IPS DF 6.9 (cell line): ENCODE measurements at regions not wholly inside any gene's neighbourhood (a gene's known extent, or its start where the extent isn't known, plus 50 kb on each side); places are given as distances from the start of the nearest gene placed in this dataset.

ENCODE experiments used
- DNase-seq: peaks from one replicate; pipeline ENCODE4 v3.0.0-alpha.2; 2013; ENCODE audit warnings: low read depth, low spot score
- H3K27ac ChIP-seq: one replicate; pipeline ENCODE4 v1.5.1; 2013; ENCODE audit warnings: low read length, control low read depth
- H3K27me3 ChIP-seq: 2 replicates; pipeline ENCODE4 v1.6.1; 2013; ENCODE audit warnings: mild to moderate bottlenecking, low read length; ENCODE audit not compliant: control insufficient read depth, insufficient read depth
- H3K36me3 ChIP-seq: 2 replicates; pipeline ENCODE4 v1.6.1; 2013; ENCODE audit warnings: low read length; ENCODE audit not compliant: control insufficient read depth, insufficient read depth
- H3K4me1 ChIP-seq: 2 replicates; pipeline ENCODE4 v1.6.1; 2013; ENCODE audit warnings: low read length; ENCODE audit not compliant: control insufficient read depth, insufficient read depth
- H3K4me3 ChIP-seq: 2 replicates; pipeline ENCODE4 v1.5.1; 2013; ENCODE audit warnings: mild to moderate bottlenecking, low read length
- H3K9me3 ChIP-seq: 2 replicates; pipeline ENCODE4 v1.6.1; 2013; ENCODE audit warnings: low read length, inconsistent platforms; ENCODE audit not compliant: control insufficient read depth, insufficient read depth
- WGBS: extraction: QIAGEN DNeasy Blood & Tissue Kit; methylation state at CpG from one replicate; pipeline ENCODE4 v1.1.7; 2013; ENCODE audit warnings: mixed read lengths, missing lambda C conversion rate; ENCODE audit not compliant: insufficient read length, insufficient coverage; 5-methylcytosine and 5-hydroxymethylcytosine counted together

DNA sequence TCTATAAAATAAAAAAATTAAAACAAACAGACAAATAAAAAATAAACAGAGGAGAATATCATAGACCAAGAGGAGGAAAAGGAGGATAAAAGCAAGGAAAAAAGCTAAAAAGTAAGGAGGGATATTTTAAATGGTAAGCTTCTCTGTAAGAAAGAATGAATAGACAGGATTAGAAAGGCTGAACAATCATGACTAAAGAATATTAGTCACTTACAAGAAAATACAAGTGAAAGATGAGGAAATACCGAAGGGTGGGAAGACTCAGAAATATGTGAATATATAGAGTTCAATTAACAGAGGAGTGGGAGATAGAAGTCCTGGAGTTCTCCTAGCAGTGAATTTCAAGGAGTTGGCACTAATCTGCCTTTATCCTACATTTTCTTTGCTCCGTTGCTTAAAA is 162.6 kb downstream of the RTL3 start:
- no peak for DNase-seq
- Histone ChIP-seq H3K36me3 (no peaks in the 10 kb centered on the region), H3K4me3 (no peak overlapping the region), H3K27me3 (no peaks in the 10 kb centered on the region), H3K4me1 (no peaks in the 10 kb centered on the region), H3K27ac (no peak overlapping the region), H3K9me3 (no peaks in the 10 kb centered on the region)
- no CpG with 5 or more reads among the region's 2 CpGs for WGBS

DNA sequence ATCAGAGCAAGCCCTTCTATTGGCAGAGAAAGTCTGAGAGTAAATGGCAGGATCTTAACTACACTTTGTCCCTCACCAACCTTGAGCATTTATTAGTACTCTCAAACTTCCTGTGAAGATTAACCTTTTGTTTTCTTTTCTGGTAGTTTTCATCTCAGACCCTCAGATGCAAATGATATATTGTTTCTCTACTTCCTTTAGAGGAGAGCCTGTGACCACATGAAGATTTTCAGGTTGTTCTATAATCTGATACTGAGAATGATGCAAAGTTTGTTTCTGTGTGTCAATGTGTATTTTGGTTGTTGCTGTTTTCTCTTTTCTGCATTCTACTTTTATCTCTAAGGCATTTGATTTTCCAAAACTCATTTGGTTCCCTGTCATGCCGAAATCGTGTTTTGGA is 165.8 kb upstream of the CYSLTR1 start:
- Histone ChIP-seq H3K27me3 (no peaks in the 10 kb centered on the region), H3K36me3 (no peaks in the 10 kb centered on the region), H3K27ac (no peak overlapping the region), H3K4me3 (no peak overlapping the region), H3K9me3 (no peaks in the 10 kb centered on the region), H3K4me1 (no peaks in the 10 kb centered on the region)
- DNase-seq = no peak
- no CpG with 5 or more reads among the region's 2 CpGs for WGBS

DNA sequence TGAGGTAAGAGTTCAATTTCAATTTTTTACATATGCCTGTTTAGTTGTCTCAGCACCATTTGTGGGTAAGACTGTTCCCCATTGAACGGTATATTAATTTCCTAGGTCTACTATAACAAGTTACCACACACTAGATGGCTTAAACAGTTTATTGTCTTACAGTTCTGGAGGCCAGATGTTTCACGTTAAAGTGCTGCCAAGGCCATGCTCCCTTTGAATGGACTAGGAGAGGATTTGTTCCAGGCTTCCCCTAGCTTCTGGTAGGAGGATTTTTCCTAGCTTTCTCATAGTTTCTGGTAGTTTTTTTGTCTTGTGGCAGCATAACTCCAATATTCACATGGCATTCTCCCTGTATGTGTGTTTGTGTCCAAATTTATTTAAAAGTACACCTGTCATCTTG is 149.3 kb upstream of the CYSLTR1 start:
- Histone ChIP-seq H3K36me3 (no peaks in the 10 kb centered on the region), H3K4me3 (no peak overlapping the region), H3K27me3 (no peaks in the 10 kb centered on the region), H3K4me1 (no peaks in the 10 kb centered on the region), H3K27ac (no peak overlapping the region), H3K9me3 (no peaks in the 10 kb centered on the region)
- no CpG with 5 or more reads among the region's 2 CpGs for whole genome bisulfite sequencing
- no peak for DNase-seq

- no peak overlapping the region for H3K27ac ChIP-seq
- H3K4me1 ChIP-seq = no peaks in the 10 kb centered on the region
- DNase-seq = no peak
- no peaks in the 10 kb centered on the region for H3K27me3 ChIP-seq
- no CpG with 5 or more reads among the region's 1 CpG for WGBS
- H3K9me3 ChIP-seq = no peaks in the 10 kb centered on the region
- no peak overlapping the region for H3K4me3 ChIP-seq
- no peaks in the 10 kb centered on the region for H3K36me3 ChIP-seq
Measured at GRCh38 chrX:78456909-78457308, 129.5 kb upstream of the CYSLTR1 start.

DNA sequence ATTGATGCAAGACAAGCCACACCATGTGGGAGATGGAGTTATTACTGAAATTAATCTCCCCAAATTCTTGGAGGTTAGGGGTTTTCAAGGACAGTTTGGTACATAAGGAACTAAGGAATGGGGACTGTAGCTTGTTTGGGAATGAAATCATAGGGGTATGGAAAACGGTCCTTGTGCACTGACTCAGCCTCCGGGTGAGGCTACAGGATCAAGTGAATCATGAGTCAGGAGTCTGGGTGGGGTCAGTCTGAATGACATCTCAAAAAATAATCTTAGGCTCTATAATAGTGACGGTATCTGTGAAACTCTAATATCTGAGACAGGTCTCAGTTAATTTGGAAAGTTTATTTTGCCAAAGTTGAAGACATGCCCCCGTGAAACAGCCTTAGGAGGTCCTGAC is 128.5 kb upstream of the CYSLTR1 start:
- DNase-seq = no peak
- no CpG with 5 or more reads among the region's 4 CpGs for WGBS
- no peaks in the 10 kb centered on the region for H3K9me3 ChIP-seq
- H3K4me3 ChIP-seq = no peak overlapping the region
- H3K36me3 ChIP-seq = no peaks in the 10 kb centered on the region
- H3K4me1 ChIP-seq = no peaks in the 10 kb centered on the region
- no peaks in the 10 kb centered on the region for H3K27me3 ChIP-seq
- no peak overlapping the region for H3K27ac ChIP-seq

DNA sequence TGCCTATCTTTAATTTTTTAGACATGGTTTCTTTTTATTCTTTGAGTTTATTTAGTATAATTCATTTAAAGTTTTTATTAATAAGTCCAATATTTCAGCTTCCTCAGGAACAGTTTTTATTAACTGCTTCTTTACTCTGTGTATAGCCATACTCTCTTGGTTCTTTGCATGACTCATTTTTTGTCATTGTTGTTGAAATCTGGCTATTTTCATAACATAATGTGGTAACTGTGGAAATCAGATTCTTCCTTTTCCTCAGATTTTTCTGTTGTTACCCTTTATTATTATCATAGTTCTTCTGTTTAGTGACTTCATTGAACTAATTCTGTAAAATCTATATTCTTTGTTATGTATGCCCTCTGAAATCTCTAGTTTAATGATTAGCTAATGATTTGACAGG is 124.9 kb upstream of the CYSLTR1 start:
- H3K27ac ChIP-seq = no peak overlapping the region
- H3K27me3 ChIP-seq = no peaks in the 10 kb centered on the region
- H3K4me3 ChIP-seq = no peak overlapping the region
- DNase-seq = no peak
- H3K9me3 ChIP-seq = no peaks in the 10 kb centered on the region
- no peaks in the 10 kb centered on the region for H3K4me1 ChIP-seq
- no peaks in the 10 kb centered on the region for H3K36me3 ChIP-seq

- Histone ChIP-seq H3K36me3 (no peaks in the 10 kb centered on the region), H3K9me3 (no peaks in the 10 kb centered on the region), H3K4me3 (no peak overlapping the region), H3K27me3 (no peaks in the 10 kb centered on the region), H3K4me1 (no peaks in the 10 kb centered on the region), H3K27ac (no peak overlapping the region)
- no CpG with 5 or more reads among the region's 2 CpGs for WGBS
- no peak for DNase-seq
Measured at GRCh38 chrX:78437621-78438020, 110.2 kb upstream of the CYSLTR1 start.

- WGBS = no CpG with 5 or more reads among the region's 3 CpGs
- no peaks in the 10 kb centered on the region for H3K27me3 ChIP-seq
- H3K9me3 ChIP-seq = no peaks in the 10 kb centered on the region
- no peaks in the 10 kb centered on the region for H3K36me3 ChIP-seq
- DNase-seq = no peak
- H3K4me1 ChIP-seq = no peaks in the 10 kb centered on the region
- no peak overlapping the region for H3K4me3 ChIP-seq
- no peak overlapping the region for H3K27ac ChIP-seq
Measured at GRCh38 chrX:78429172-78429571, 101.8 kb upstream of the CYSLTR1 start.

- WGBS = no CpG with 5 or more reads among the region's 2 CpGs
- Histone ChIP-seq H3K9me3 (no peaks in the 10 kb centered on the region), H3K4me3 (no peak overlapping the region), H3K36me3 (no peaks in the 10 kb centered on the region), H3K27ac (no peak overlapping the region), H3K27me3 (no peaks in the 10 kb centered on the region), H3K4me1 (no peaks in the 10 kb centered on the region)
- DNase-seq = no peak
Measured at GRCh38 chrX:78388663-78389062, 61.3 kb upstream of the CYSLTR1 start.

DNA sequence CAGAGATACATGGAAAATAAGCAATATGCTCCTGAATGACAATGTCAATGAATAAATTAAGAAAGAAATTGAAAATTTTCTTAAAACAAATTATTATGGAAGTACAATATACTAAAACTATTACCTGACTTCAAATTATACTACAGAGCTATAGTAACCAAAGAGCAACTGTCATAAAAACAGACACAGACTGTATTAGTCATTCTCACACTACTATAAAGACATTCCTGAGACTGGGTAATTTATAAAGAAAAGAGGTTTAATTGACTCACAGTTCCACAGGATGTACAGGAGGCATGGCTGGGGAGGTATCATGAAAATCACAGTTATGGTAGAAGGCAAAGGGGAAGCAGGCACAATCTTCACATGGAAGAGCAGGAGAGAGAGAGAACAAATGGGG is 60.0 kb upstream of the CYSLTR1 start:
- no peak overlapping the region for H3K4me3 ChIP-seq
- no peaks in the 10 kb centered on the region for H3K9me3 ChIP-seq
- H3K4me1 ChIP-seq = no peaks in the 10 kb centered on the region
- no peaks in the 10 kb centered on the region for H3K36me3 ChIP-seq
- no peaks in the 10 kb centered on the region for H3K27me3 ChIP-seq
- H3K27ac ChIP-seq = no peak overlapping the region
- no peak for DNase-seq

- no peaks in the 10 kb centered on the region for H3K9me3 ChIP-seq
- H3K4me3 ChIP-seq = no peak overlapping the region
- H3K4me1 ChIP-seq = no peaks in the 10 kb centered on the region
- no peaks in the 10 kb centered on the region for H3K36me3 ChIP-seq
- H3K27me3 ChIP-seq = no peaks in the 10 kb centered on the region
- no peak for DNase-seq
- H3K27ac ChIP-seq = no peak overlapping the region
Measured at GRCh38 chrX:78384486-78384885, 57.1 kb upstream of the CYSLTR1 start.
